ENCODE measurements at regions not wholly inside any gene's neighbourhood (a gene's known extent, or its start where the extent isn't known, plus 50 kb on each side); places are given as distances from the start of the nearest gene placed in this dataset.

DNA sequence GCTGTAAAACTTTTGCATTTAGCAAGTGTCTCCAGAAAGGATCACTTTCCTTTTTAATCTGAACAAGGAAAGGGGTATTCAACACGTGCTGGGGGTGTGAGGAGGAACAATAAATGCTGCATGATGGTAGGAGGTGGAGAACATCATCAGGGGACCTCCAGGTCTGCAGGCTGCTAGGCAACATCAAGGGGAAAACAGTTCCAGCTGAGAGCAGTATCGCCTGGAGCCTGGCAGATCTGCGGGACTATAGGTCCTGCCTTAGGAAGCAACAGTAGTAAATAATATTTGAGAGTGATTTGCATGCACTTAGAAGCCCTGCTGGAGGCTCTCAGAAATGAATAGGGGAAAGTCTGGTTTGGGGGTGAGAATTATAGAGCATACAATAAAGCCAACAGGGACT, 175.6 kb downstream of the SUCLG1 start:
- H3K36me3 ChIP-seq (ENCODE audit: insufficient read depth, low read length) = no peaks in the 10 kb centered on the region
- no peak for TF ChIP-seq POLR2AphosphoS5 (IDR thresholded peaks at IDR 0.05; ENCODE audit: borderline replicate concordance, low read depth, low read length)
- TF ChIP-seq FOXP2 (optimal IDR thresholded peaks at IDR 0.05; ENCODE audit: control extremely low read depth, extremely low read length, insufficient read depth) = no peak
- TF ChIP-seq EZH2 (IDR thresholded peaks at IDR 0.05) = no peak
- no peak overlapping the region for H3K4me3 ChIP-seq
- no peaks in the 10 kb centered on the region for H3K9me3 ChIP-seq (ENCODE audit: low read depth, low read length)
- no peak for DNase-seq (ENCODE audit: low read depth, low spot score)
- no peak overlapping the region for H3K9ac ChIP-seq (ENCODE audit: insufficient read length)
- no peak overlapping the region for H3K27ac ChIP-seq

DNA sequence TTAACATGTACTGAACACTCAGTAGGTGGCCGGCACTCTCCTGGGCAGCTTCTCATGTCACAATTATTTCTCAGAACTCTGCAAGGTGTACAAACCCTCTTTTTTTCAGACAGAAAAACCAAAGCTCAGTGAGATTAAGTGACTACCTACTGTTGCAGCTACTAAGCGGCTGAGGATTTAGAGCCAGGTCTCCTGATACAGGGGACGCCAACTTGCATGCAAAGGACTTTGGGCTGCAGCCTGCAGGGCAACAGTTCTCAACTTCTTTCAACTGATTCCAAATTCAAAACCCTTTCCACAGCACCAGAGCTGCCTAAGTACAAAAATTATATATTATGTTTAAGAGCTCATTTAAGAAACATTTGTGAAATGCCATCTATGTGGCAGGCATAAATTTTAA, 177.6 kb downstream of the SUCLG1 start:
- H3K9ac ChIP-seq (ENCODE audit: insufficient read length) = no peak overlapping the region
- H3K4me3 ChIP-seq = no peak overlapping the region
- no peaks in the 10 kb centered on the region for H3K36me3 ChIP-seq (ENCODE audit: insufficient read depth, low read length)
- H3K9me3 ChIP-seq (ENCODE audit: low read depth, low read length) = no peaks in the 10 kb centered on the region
- no peak for TF ChIP-seq EZH2 (IDR thresholded peaks at IDR 0.05)
- no peak for TF ChIP-seq FOXP2 (optimal IDR thresholded peaks at IDR 0.05; ENCODE audit: control extremely low read depth, extremely low read length, insufficient read depth)
- no peak for TF ChIP-seq POLR2AphosphoS5 (IDR thresholded peaks at IDR 0.05; ENCODE audit: borderline replicate concordance, low read depth, low read length)
- H3K27ac ChIP-seq = no peak overlapping the region
- no peak for DNase-seq (ENCODE audit: low read depth, low spot score)

DNA sequence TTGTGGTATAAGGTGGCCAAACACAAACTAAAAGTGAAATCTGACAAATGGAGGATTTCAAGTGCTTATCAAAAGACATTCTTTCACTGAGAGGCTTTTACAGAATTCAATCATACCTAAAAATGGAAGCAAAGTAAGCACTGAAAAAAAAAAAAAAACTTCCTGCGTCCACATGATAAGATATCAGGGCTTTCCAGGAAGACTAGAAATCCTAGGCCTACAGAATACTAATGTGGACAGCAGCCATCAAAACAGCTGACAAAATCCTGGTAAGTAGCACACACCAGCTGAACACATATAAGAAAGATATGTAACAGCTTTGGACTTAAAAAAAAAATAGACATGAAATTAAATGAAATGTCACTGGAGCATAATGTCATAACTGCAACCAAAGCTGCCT, 178.2 kb downstream of the SUCLG1 start:
- no peak for DNase-seq (ENCODE audit: low read depth, low spot score)
- H3K27ac ChIP-seq = no peak overlapping the region
- H3K9ac ChIP-seq (ENCODE audit: insufficient read length) = no peak overlapping the region
- H3K9me3 ChIP-seq (ENCODE audit: low read depth, low read length) = no peaks in the 10 kb centered on the region
- H3K4me3 ChIP-seq = no peak overlapping the region
- no peaks in the 10 kb centered on the region for H3K36me3 ChIP-seq (ENCODE audit: insufficient read depth, low read length)
- no peak for TF ChIP-seq EZH2 (IDR thresholded peaks at IDR 0.05)
- no peak for TF ChIP-seq POLR2AphosphoS5 (IDR thresholded peaks at IDR 0.05; ENCODE audit: borderline replicate concordance, low read depth, low read length)
- TF ChIP-seq FOXP2 (optimal IDR thresholded peaks at IDR 0.05; ENCODE audit: control extremely low read depth, extremely low read length, insufficient read depth) = no peak

DNA sequence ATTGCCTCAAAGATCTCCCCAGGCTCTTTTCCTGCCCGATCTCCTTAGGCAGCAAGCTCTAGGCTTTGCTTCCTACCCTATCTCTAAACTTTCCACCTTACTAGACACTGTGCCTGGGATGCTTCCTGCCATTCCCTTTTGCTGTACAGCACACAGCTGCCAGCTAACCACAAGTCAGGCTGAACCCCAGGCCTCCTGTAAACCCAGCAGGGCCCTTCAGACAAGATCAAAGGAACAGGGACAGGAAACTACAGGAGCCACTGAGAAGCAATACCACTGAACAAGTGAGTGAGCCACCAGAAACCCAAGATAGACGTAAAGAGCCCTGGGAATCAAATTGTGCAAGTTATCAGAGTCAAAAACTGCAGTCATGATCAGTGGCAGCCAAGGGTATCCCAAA, 180.7 kb downstream of the SUCLG1 start:
- no peak for DNase-seq (ENCODE audit: low read depth, low spot score)
- no peak overlapping the region for H3K9ac ChIP-seq (ENCODE audit: insufficient read length)
- no peaks in the 10 kb centered on the region for H3K36me3 ChIP-seq (ENCODE audit: insufficient read depth, low read length)

DNA sequence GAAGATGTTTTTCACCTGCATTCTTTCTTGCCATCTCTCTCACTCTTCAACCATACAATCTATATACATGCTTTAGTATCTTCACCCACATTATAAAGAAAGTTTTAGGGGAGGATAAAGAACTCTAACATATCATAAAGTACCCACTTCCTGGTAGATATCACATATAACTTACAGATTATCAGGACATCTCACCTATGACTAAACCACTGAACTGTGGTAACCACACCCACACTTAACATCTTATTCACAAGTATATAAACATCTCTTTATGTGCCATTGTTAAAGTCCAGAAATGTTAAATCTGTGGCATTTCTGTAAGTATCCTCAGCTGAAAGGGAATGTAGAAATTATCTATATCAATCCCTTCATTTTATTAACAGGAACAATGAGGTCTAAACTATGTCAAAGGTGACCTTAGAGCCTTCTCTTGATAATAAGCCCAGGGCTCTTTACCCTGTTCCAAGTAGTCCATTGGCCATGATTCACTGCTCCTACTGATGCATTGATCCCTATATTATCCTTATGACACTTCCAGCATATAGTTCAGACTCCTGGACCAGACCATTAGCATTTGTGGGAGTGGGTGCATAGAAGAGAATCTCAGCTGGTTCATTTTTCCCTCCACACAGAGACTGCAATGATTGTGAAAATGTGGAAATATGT, 182.4 kb downstream of the SUCLG1 start:
- no peak overlapping the region for H3K9ac ChIP-seq (ENCODE audit: insufficient read length)
- no peaks in the 10 kb centered on the region for H3K9me3 ChIP-seq (ENCODE audit: low read depth, low read length)
- H3K36me3 ChIP-seq (ENCODE audit: insufficient read depth, low read length) = no peaks in the 10 kb centered on the region
- no peak for DNase-seq (ENCODE audit: low read depth, low spot score)
- H3K4me3 ChIP-seq = no peak overlapping the region
- TF ChIP-seq POLR2AphosphoS5 (IDR thresholded peaks at IDR 0.05; ENCODE audit: borderline replicate concordance, low read depth, low read length) (no peak), EZH2 (IDR thresholded peaks at IDR 0.05) (no peak), FOXP2 (optimal IDR thresholded peaks at IDR 0.05; ENCODE audit: control extremely low read depth, extremely low read length, insufficient read depth) (no peak)
- no peak overlapping the region for H3K27ac ChIP-seq

More for the DNA sequence above, 180.7 kb downstream of the SUCLG1 start:
- no peak overlapping the region for H3K27ac ChIP-seq
- no peak overlapping the region for H3K4me3 ChIP-seq
- H3K9me3 ChIP-seq (ENCODE audit: low read depth, low read length) = no peaks in the 10 kb centered on the region
- no peak for TF ChIP-seq EZH2 (IDR thresholded peaks at IDR 0.05)
- no peak for TF ChIP-seq POLR2AphosphoS5 (IDR thresholded peaks at IDR 0.05; ENCODE audit: borderline replicate concordance, low read depth, low read length)
- TF ChIP-seq FOXP2 (optimal IDR thresholded peaks at IDR 0.05; ENCODE audit: control extremely low read depth, extremely low read length, insufficient read depth) = no peak

DNA sequence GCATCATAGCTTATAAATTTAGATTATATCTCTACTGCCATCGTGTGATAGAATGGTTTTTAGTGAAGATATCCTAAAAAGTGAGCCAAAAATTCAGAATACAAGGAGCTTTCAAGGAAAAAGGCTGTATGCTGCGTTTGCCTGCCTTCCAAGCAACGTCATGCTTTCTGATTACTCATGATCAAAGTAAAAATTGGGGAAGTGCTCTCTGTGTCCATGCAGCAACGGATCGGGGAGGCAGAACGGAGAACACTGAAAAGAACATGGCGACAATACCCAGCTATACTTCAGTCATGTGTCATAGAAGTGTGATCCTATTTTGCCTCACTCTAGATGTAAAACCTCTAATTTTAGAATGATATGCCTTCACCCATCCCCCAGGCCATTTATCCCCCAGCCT, 185.7 kb downstream of the SUCLG1 start:
- H3K4me3 ChIP-seq = no peak overlapping the region
- DNase-seq (ENCODE audit: low read depth, low spot score) = no peak
- no peak overlapping the region for H3K27ac ChIP-seq
- no peak for TF ChIP-seq POLR2AphosphoS5 (IDR thresholded peaks at IDR 0.05; ENCODE audit: borderline replicate concordance, low read depth, low read length)
- H3K9ac ChIP-seq (ENCODE audit: insufficient read length) = no peak overlapping the region
- H3K9me3 ChIP-seq (ENCODE audit: low read depth, low read length) = no peaks in the 10 kb centered on the region
- H3K36me3 ChIP-seq (ENCODE audit: insufficient read depth, low read length) = no peaks in the 10 kb centered on the region

DNA sequence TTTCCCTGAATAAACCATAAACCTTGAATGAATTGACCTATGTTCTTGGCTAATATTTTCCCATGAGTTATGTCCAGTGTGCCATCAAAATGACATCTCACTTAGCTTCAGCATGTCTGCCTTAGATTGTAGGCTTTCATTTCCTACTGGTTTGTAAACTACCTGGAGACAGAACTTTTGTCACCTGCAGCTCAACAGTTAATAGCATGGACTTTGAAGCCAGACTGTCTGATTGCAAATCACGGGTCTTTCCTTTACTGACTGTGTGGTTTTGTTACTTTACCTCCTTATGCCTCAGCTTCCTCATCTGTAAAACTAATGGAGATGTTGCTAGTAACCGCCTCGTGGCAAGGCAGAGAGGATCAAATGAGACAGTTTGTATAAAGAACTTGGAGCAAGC, 187.1 kb downstream of the SUCLG1 start:
- TF ChIP-seq EZH2 (IDR thresholded peaks at IDR 0.05) (no peak), POLR2AphosphoS5 (IDR thresholded peaks at IDR 0.05; ENCODE audit: borderline replicate concordance, low read depth, low read length) (no peak), FOXP2 (optimal IDR thresholded peaks at IDR 0.05; ENCODE audit: control extremely low read depth, extremely low read length, insufficient read depth) (no peak)
- no peak overlapping the region for H3K4me3 ChIP-seq

DNA sequence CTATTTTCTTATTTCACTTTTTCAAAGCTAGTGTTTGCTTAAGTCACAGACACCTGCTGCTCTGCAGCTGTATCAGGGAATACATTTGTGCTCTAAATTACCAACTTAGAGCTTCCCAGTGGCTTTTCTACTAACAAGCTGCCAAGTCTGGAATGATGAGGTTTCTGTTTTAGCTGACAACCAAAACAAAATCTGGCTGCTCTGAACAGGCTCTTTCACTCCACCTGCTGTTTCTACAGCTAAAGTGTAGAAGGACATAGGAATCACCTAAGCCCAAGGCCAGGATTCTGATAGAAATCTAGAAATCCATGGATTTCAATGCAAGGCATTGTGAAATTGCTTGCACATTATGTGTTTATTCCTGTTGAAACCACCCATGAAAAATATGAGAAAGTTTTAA, 201.2 kb downstream of the SUCLG1 start:
- Histone ChIP-seq H3K4me3 (no peak overlapping the region), H3K9me3 (ENCODE audit: low read depth, low read length) (no peaks in the 10 kb centered on the region), H3K9ac (ENCODE audit: insufficient read length) (no peak overlapping the region), H3K36me3 (ENCODE audit: insufficient read depth, low read length) (no peaks in the 10 kb centered on the region), H3K27ac (no peak overlapping the region)
- TF ChIP-seq POLR2AphosphoS5 (IDR thresholded peaks at IDR 0.05; ENCODE audit: borderline replicate concordance, low read depth, low read length) = no peak
- TF ChIP-seq EZH2 (IDR thresholded peaks at IDR 0.05) = no peak
- no peak for TF ChIP-seq FOXP2 (optimal IDR thresholded peaks at IDR 0.05; ENCODE audit: control extremely low read depth, extremely low read length, insufficient read depth)
- DNase-seq (ENCODE audit: low read depth, low spot score) = no peak

More for the DNA sequence above, 187.1 kb downstream of the SUCLG1 start:
- no peak for DNase-seq (ENCODE audit: low read depth, low spot score)
- no peaks in the 10 kb centered on the region for H3K9me3 ChIP-seq (ENCODE audit: low read depth, low read length)
- no peak overlapping the region for H3K27ac ChIP-seq
- no peak overlapping the region for H3K9ac ChIP-seq (ENCODE audit: insufficient read length)
- no peaks in the 10 kb centered on the region for H3K36me3 ChIP-seq (ENCODE audit: insufficient read depth, low read length)

Measured in SK-N-MC (cell line).